Esophagus muscularis mucosa (tissue), 4 donors: ENCODE measurements at regions not wholly inside any gene's neighbourhood (a gene's known extent, or its start where the extent isn't known, plus 50 kb on each side); places are given as distances from the start of the nearest gene placed in this dataset.

Experiments used
- EP300 ChIP-seq: sonication (generic); formaldehyde crosslinking; IDR thresholded peaks from one replicate; pipeline ENCODE4 v1.6.1; 2017; ENCODE audit warnings: antibody characterized with exemption
- POLR2A ChIP-seq: fragments of 450-650 bp; IDR thresholded peaks from one replicate; pipeline ENCODE4 v1.6.1; 2017; ENCODE audit warnings: antibody characterized with exemption, moderate library complexity, mild to moderate bottlenecking, low read depth
- POLR2AphosphoS5 ChIP-seq, 2 donors: sonication (generic); formaldehyde crosslinking; IDR thresholded peaks; one replicate each; pipeline ENCODE4 v1.6.1; 2017; ENCODE audit warnings: antibody characterized with exemption in 2 of 2
- TF ChIP-seq, protein P1 (sequence below), 3 experiments: fragments of 200-600 bp in 2 of 3; fragments of 450-650 bp in 1 of 3; sonication (generic) in 2 of 3; IDR thresholded peaks; one replicate each; pipeline ENCODE4 v1.5.1; 2017 to 2019; ENCODE audit warnings: antibody characterized with exemption in 3 of 3, mild to moderate bottlenecking in 2 of 3, moderate library complexity in 1 of 3

DNA sequence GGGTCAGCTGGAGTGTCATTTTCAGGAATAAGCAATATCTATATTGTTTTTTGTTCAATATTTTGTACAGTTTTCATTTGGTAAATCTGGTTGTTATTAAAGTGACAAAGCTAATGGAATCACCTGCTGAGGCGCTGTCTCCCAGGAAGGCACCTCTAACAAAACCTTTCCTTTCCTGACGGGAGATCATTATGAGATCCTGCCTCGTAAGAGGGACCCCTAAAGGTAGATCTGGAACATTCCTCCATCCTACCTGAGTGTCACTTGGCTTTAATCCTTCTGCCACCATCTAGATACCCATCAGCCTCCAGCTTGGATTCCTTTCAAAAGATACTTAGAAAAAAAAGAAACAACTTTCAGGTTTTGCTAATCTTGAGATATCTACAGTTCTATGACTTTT, 157.7 kb downstream of the FAT3 start:
- TF ChIP-seq EP300 (no peak), POLR2AphosphoS5 (IDR thresholded peaks at IDR 0.05) (no peak), POLR2A (no peak)
- TF ChIP-seq, protein P1, sequence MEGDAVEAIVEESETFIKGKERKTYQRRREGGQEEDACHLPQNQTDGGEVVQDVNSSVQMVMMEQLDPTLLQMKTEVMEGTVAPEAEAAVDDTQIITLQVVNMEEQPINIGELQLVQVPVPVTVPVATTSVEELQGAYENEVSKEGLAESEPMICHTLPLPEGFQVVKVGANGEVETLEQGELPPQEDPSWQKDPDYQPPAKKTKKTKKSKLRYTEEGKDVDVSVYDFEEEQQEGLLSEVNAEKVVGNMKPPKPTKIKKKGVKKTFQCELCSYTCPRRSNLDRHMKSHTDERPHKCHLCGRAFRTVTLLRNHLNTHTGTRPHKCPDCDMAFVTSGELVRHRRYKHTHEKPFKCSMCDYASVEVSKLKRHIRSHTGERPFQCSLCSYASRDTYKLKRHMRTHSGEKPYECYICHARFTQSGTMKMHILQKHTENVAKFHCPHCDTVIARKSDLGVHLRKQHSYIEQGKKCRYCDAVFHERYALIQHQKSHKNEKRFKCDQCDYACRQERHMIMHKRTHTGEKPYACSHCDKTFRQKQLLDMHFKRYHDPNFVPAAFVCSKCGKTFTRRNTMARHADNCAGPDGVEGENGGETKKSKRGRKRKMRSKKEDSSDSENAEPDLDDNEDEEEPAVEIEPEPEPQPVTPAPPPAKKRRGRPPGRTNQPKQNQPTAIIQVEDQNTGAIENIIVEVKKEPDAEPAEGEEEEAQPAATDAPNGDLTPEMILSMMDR (IDR thresholded peaks at IDR 0.05), result no peak
